ENCODE measurements at regions not wholly inside any gene's neighbourhood (a gene's known extent, or its start where the extent isn't known, plus 50 kb on each side); places are given as distances from the start of the nearest gene placed in this dataset.

GRCh38 chr21:38151021-38151645 is 105.7 kb upstream of the KCNJ15 start:
- WGBS, 2 donors, result 76 to 80% methylated on average over 1 of the region's 1 CpG
- H3K4me1 ChIP-seq, result no peaks in the 10 kb centered on the region

GRCh38 chr21:38156200-38156599 is 100.6 kb upstream of the KCNJ15 start:
- H3K27ac ChIP-seq, result no peak overlapping the region
- H3K36me3 ChIP-seq, result no peaks in the 10 kb centered on the region
- TF ChIP-seq EP300 (IDR thresholded peaks at IDR 0.05) (no peak), POLR2AphosphoS5 (IDR thresholded peaks at IDR 0.05) (no peak), CTCF (IDR thresholded peaks at IDR 0.05) (no peak), POLR2A (IDR thresholded peaks at IDR 0.05) (no peak)
- no peaks in the 10 kb centered on the region for H3K9me3 ChIP-seq
- H3K27me3 ChIP-seq, result no peaks in the 10 kb centered on the region
- DNase-seq (no peak), ATAC-seq (ENCODE audit: low FRiP score in 2 of 2) (no peak)
- H3K4me1 ChIP-seq, result no peaks in the 10 kb centered on the region
- WGBS, 2 donors, result 84% methylated on average over 2 of the region's 2 CpGs
- H3K4me3 ChIP-seq, result no peak overlapping the region

More at GRCh38 chr21:38151021-38151645, 105.7 kb upstream of the KCNJ15 start:
- H3K4me3 ChIP-seq, result no peak overlapping the region
- no peak overlapping the region for H3K27ac ChIP-seq
- TF ChIP-seq POLR2A (IDR thresholded peaks at IDR 0.05) (no peak), EP300 (IDR thresholded peaks at IDR 0.05) (no peak), CTCF (IDR thresholded peaks at IDR 0.05) (no peak)
- H3K9me3 ChIP-seq, result no peaks in the 10 kb centered on the region
- no peaks in the 10 kb centered on the region for H3K36me3 ChIP-seq
- H3K27me3 ChIP-seq, result no peaks in the 10 kb centered on the region
- no peak for ATAC-seq (ENCODE audit: low FRiP score in 2 of 2)
- no peak for DNase-seq

GRCh38 chr21:38159355-38159754 is 97.4 kb upstream of the KCNJ15 start:
- DNase-seq, result peak in 1 of 2 donors; percentile 70
- Histone ChIP-seq H3K27ac (no peak overlapping the region), H3K9me3 (no peaks in the 10 kb centered on the region), H3K4me1 (no peaks in the 10 kb centered on the region), H3K27me3 (no peaks in the 10 kb centered on the region), H3K36me3 (no peaks in the 10 kb centered on the region), H3K4me3 (no peak overlapping the region)
- 5 to 17% methylated on average over 3 of the region's 3 CpGs for WGBS, 2 donors
- ATAC-seq (ENCODE audit: low FRiP score in 2 of 2), result peak; percentile 29 to 80
- TF ChIP-seq EP300 (IDR thresholded peaks at IDR 0.05) (no peak), CTCF (IDR thresholded peaks at IDR 0.05) (peak; percentile 63 to 81 (median 71)), POLR2A (IDR thresholded peaks at IDR 0.05) (no peak), POLR2AphosphoS5 (IDR thresholded peaks at IDR 0.05) (no peak)

DNA sequence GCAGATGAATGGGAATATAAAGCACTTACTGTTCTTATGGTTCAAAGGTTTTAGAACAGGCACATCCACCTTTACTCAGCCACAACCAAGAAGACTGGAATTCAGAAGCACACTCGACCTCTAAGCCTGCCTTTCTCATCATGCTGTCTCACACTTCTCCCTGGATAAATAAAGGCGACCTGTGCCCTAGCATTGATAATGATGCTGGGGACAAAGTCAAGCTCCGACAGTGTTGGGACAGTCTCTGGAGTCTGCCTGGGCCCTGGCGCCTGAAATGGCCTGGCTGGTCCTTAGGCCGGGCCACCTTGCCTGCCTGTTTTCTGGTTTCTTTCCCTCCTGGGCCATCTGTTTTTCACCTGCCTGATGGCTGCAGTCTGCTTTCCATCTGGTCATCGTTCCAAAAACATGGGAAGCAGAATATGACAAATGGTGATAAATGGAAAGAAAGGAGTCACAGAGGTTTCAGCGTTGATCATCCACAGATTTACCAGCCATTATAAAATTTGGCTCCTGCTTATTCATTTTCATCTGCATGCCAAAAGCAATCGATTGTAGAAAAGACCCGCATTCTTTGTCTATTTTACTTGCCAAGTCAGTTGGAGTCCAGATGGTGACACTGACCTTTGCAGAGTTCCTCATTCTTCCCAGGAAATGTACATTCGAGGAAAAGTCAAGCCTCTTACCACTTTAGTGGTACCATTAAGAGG is 91.2 kb upstream of the KCNJ15 start:
- Histone ChIP-seq H3K27me3 (no peaks in the 10 kb centered on the region), H3K4me1 (peaks cover 4 to 13% (median 5%) of the 10 kb centered on the region in 4 donors), H3K36me3 (no peaks in the 10 kb centered on the region), H3K4me3 (no peak overlapping the region), H3K27ac (no peak overlapping the region), H3K9me3 (no peaks in the 10 kb centered on the region)
- TF ChIP-seq CTCF (IDR thresholded peaks at IDR 0.05) (no peak), EP300 (IDR thresholded peaks at IDR 0.05) (no peak)
- ATAC-seq (ENCODE audit: low FRiP score in 2 of 2) (no peak), DNase-seq (no peak)
- 65 to 69% methylated on average over 10 of the region's 10 CpGs for WGBS, 2 donors

DNA sequence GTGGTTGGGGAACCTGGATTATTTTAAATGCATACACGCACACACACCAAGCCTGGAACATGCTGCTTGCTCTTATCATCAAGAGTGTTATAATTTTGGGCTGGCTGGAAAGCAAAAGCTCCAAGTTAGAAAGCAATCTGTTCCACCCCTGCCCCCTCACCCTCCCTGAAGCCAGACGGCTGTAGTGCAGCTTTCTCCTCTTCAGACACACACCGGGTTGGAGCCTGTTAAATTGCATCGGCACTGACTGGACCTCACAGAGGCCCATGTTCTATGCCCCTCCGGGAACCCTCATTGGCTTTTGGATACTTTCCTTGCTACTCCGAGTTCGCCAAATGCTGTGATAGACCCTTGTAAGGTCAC is 90.6 kb upstream of the KCNJ15 start:
- WGBS, 2 donors, result 58 to 63% methylated on average over 5 to 7 of the region's 7 CpGs
- H3K27me3 ChIP-seq, result no peaks in the 10 kb centered on the region
- no peak for ATAC-seq (ENCODE audit: low FRiP score in 2 of 2)
- H3K9me3 ChIP-seq, result no peaks in the 10 kb centered on the region
- TF ChIP-seq POLR2A (IDR thresholded peaks at IDR 0.05) (no peak), POLR2AphosphoS5 (IDR thresholded peaks at IDR 0.05) (no peak), CTCF (IDR thresholded peaks at IDR 0.05) (no peak), EP300 (IDR thresholded peaks at IDR 0.05) (no peak)
- H3K36me3 ChIP-seq, result no peaks in the 10 kb centered on the region
- peaks cover 9 to 19% (median 10%) of the 10 kb centered on the region in 4 donors for H3K4me1 ChIP-seq
- no peak overlapping the region for H3K4me3 ChIP-seq
- no peak overlapping the region for H3K27ac ChIP-seq
- DNase-seq, result no peak
